OCI-LY3 (cell line): ENCODE measurements at regions not wholly inside any gene's neighbourhood (a gene's known extent, or its start where the extent isn't known, plus 50 kb on each side); places are given as distances from the start of the nearest gene placed in this dataset.
"Not testable (repeated sequence)": the region's sequence is repeated elsewhere in the genome, so short reads cannot be mapped to it uniquely, and the experiment has no call there.

Source experiments
- H2AFZ ChIP-seq: fragments of 200-600, 300-600 bp; shearing (Covaris generic); 2 replicates; pipeline ENCODE4 v1.6.0; 2014; ENCODE audit warnings: antibody characterized with exemption, low read depth, low read length
- H3K27ac ChIP-seq: fragments of 200-600, 300-600 bp; sonication (generic); 2 replicates; pipeline ENCODE4 v1.5.1; 2014; ENCODE audit warnings: mild to moderate bottlenecking, low read length, moderate library complexity, mixed read lengths
- H3K27me3 ChIP-seq: fragments of 200-600, 300-600 bp; sonication (generic); 2 replicates; pipeline ENCODE4 v1.6.1; 2014; ENCODE audit warnings: low read depth, low read length, mixed read lengths
- H3K36me3 ChIP-seq: fragments of 200-600, 300-600 bp; sonication (generic); replicated peaks from 2 replicates; pipeline ENCODE3; 2014; ENCODE audit warnings: low read depth, low read length, mixed read lengths
- H3K4me1 ChIP-seq: fragments of 300-600, 200-600 bp; sonication (generic); 2 replicates; pipeline ENCODE4 v1.6.1; 2014; ENCODE audit warnings: low read length, mixed read lengths
- H3K4me2 ChIP-seq: fragments of 200-600, 300-600 bp; sonication (generic); 2 replicates; pipeline ENCODE4 v1.6.1; 2014; ENCODE audit warnings: low read length, mixed read lengths
- H3K4me3 ChIP-seq: fragments of 300-600, 200-600 bp; sonication (generic); 2 replicates; pipeline ENCODE4 v1.5.1; 2014; ENCODE audit warnings: antibody characterized with exemption, mild to moderate bottlenecking, low read length, moderate library complexity
- H3K79me2 ChIP-seq: fragments of 300-600, 200-600 bp; shearing (Covaris generic); 2 replicates; pipeline ENCODE4 v1.6.1; 2014; ENCODE audit warnings: mild to moderate bottlenecking, low read length, mixed read lengths
- H3K9ac ChIP-seq: fragments of 300-600, 200-600 bp; shearing (Covaris generic); 2 replicates; pipeline ENCODE4 v1.6.0; 2014; ENCODE audit warnings: mild to moderate bottlenecking, low read length, moderate library complexity
- H3K9me3 ChIP-seq: fragments of 200-600, 300-600 bp; shearing (Covaris generic); 2 replicates; pipeline ENCODE4 v1.6.1; 2014; ENCODE audit warnings: low read length, mixed read lengths; ENCODE audit not compliant: insufficient read depth
- H4K20me1 ChIP-seq: fragments of 200-600, 300-600 bp; sonication (generic); 2 replicates; pipeline ENCODE4 v1.6.1; 2016; ENCODE audit warnings: low read length, mixed read lengths; ENCODE audit not compliant: insufficient read depth
- CTCF ChIP-seq: fragments of 200-600, 300-600 bp; sonication (generic); IDR thresholded peaks from 2 replicates; pipeline ENCODE4 v1.5.1; 2014; ENCODE audit warnings: antibody characterized with exemption, low read length, low read depth
- EZH2phosphoT487 ChIP-seq: fragments of 200-600 bp; shearing (Covaris generic); IDR thresholded peaks from 2 replicates; pipeline ENCODE4 v1.6.1; 2018; ENCODE audit warnings: antibody characterized with exemption, mixed run types, low read depth

GRCh38 chr6:15021074-15021473, 224.8 kb upstream of the JARID2 start:
- Histone ChIP-seq H4K20me1 (no peaks in the 10 kb centered on the region), H3K9me3 (no peaks in the 10 kb centered on the region), H3K27ac (no peak overlapping the region), H2AFZ (no peak overlapping the region), H3K4me3 (no peak overlapping the region), H3K9ac (no peak overlapping the region), H3K36me3 (no peaks in the 10 kb centered on the region), H3K4me1 (peaks cover 31% of the 10 kb centered on the region), H3K27me3 (peaks cover 6% of the 10 kb centered on the region; the same call in 1 of the 2 replicates), H3K4me2 (no peak overlapping the region), H3K79me2 (no peaks in the 10 kb centered on the region)
- TF ChIP-seq CTCF (no peak), EZH2phosphoT487 (no peak)

GRCh38 chr6:15023018-15023417, 222.9 kb upstream of the JARID2 start:
- not testable (repeated sequence) for H2AFZ ChIP-seq, H3K36me3 ChIP-seq, H3K79me2 ChIP-seq, H3K9me3 ChIP-seq, H4K20me1 ChIP-seq, H3K27me3 ChIP-seq
- peaks cover 17% of the 10 kb centered on the region for H3K4me1 ChIP-seq
- H3K9ac ChIP-seq = peak overlapping the region; percentile 60; the same call in 1 of the 2 replicates
- peak overlapping the region; percentile 62 for H3K4me3 ChIP-seq
- H3K27ac ChIP-seq = peak overlapping the region; percentile 94
- H3K4me2 ChIP-seq = peak overlapping the region; percentile 89

GRCh38 chr6:15023448-15023847, 222.4 kb upstream of the JARID2 start:
- Histone ChIP-seq H3K79me2 (no peaks in the 10 kb centered on the region), H3K36me3 (no peaks in the 10 kb centered on the region), H2AFZ (no peak overlapping the region; the same call in 1 of the 2 replicates), H4K20me1 (no peaks in the 10 kb centered on the region), H3K9me3 (no peaks in the 10 kb centered on the region), H3K4me1 (peaks cover 15% of the 10 kb centered on the region), H3K4me3 (peak overlapping the region; percentile 62), H3K4me2 (peak overlapping the region; percentile 89), H3K27ac (peak overlapping the region; percentile 94), H3K9ac (peak overlapping the region; percentile 60; the same call in 1 of the 2 replicates), H3K27me3 (no peaks in the 10 kb centered on the region)
- no peak for TF ChIP-seq CTCF
- no peak for TF ChIP-seq EZH2phosphoT487

- no peak overlapping the region for H3K9ac ChIP-seq
- H3K27ac ChIP-seq = no peak overlapping the region
- peaks cover 14% of the 10 kb centered on the region for H3K4me1 ChIP-seq
- no peaks in the 10 kb centered on the region for H3K79me2 ChIP-seq
- TF ChIP-seq EZH2phosphoT487 = no peak
- no peak for TF ChIP-seq CTCF
- no peaks in the 10 kb centered on the region for H4K20me1 ChIP-seq
- H2AFZ ChIP-seq = no peak overlapping the region
- no peak overlapping the region for H3K4me3 ChIP-seq
- no peaks in the 10 kb centered on the region for H3K9me3 ChIP-seq
- H3K36me3 ChIP-seq = no peaks in the 10 kb centered on the region
- no peak overlapping the region for H3K4me2 ChIP-seq
- H3K27me3 ChIP-seq = no peaks in the 10 kb centered on the region
Observed at GRCh38 chr6:15025446-15025845, 220.4 kb upstream of the JARID2 start.

GRCh38 chr6:15026832-15027231, 219.0 kb upstream of the JARID2 start:
- Histone ChIP-seq H3K4me1 (peaks cover 12% of the 10 kb centered on the region), H2AFZ (no peak overlapping the region), H3K27ac (no peak overlapping the region), H3K9me3 (no peaks in the 10 kb centered on the region), H3K79me2 (no peaks in the 10 kb centered on the region), H3K36me3 (no peaks in the 10 kb centered on the region), H3K4me3 (no peak overlapping the region), H4K20me1 (no peaks in the 10 kb centered on the region), H3K9ac (no peak overlapping the region), H3K4me2 (no peak overlapping the region), H3K27me3 (no peaks in the 10 kb centered on the region)
- no peak for TF ChIP-seq CTCF
- no peak for TF ChIP-seq EZH2phosphoT487
